Osteocyte (in vitro differentiated cells): ENCODE measurements at regions not wholly inside any gene's neighbourhood (a gene's known extent, or its start where the extent isn't known, plus 50 kb on each side); places are given as distances from the start of the nearest gene placed in this dataset.

ENCODE experiments used
- DNase-seq: peaks from one replicate; pipeline ENCODE4 v3.0.0; 2021; ENCODE audit warnings: mixed read lengths; ENCODE audit not compliant: unreplicated experiment; ENCODE audit errors: extremely low spot score
- H3K27ac Mint-ChIP-seq: one replicate; pipeline ENCODE4 v1.8.0; 2021; ENCODE audit warnings: mild to moderate bottlenecking, mixed read lengths; ENCODE audit not compliant: unreplicated experiment
- H3K27me3 Mint-ChIP-seq: one replicate; pipeline ENCODE4 v1.8.0; 2021; ENCODE audit warnings: mixed read lengths; ENCODE audit not compliant: unreplicated experiment
- H3K36me3 Mint-ChIP-seq: one replicate; pipeline ENCODE4 v1.8.0; 2021; ENCODE audit warnings: mixed read lengths; ENCODE audit not compliant: unreplicated experiment
- H3K4me1 Mint-ChIP-seq: one replicate; pipeline ENCODE4 v1.8.0; 2021; ENCODE audit warnings: mixed read lengths; ENCODE audit not compliant: unreplicated experiment
- H3K4me3 Mint-ChIP-seq: one replicate; pipeline ENCODE4 v1.8.0; 2021; ENCODE audit warnings: mild to moderate bottlenecking, moderate library complexity, mixed read lengths; ENCODE audit not compliant: unreplicated experiment
- H3K9me3 Mint-ChIP-seq: one replicate; pipeline ENCODE4 v1.8.0; 2021; ENCODE audit warnings: mixed read lengths; ENCODE audit not compliant: unreplicated experiment
- TF ChIP-seq, protein P1 (sequence below): fragments of 200-600 bp; sonication (generic); IDR thresholded peaks from 2 replicates; pipeline ENCODE4 v1.5.0; 2021; ENCODE audit warnings: antibody characterized with exemption, mild to moderate bottlenecking, moderate library complexity

DNA sequence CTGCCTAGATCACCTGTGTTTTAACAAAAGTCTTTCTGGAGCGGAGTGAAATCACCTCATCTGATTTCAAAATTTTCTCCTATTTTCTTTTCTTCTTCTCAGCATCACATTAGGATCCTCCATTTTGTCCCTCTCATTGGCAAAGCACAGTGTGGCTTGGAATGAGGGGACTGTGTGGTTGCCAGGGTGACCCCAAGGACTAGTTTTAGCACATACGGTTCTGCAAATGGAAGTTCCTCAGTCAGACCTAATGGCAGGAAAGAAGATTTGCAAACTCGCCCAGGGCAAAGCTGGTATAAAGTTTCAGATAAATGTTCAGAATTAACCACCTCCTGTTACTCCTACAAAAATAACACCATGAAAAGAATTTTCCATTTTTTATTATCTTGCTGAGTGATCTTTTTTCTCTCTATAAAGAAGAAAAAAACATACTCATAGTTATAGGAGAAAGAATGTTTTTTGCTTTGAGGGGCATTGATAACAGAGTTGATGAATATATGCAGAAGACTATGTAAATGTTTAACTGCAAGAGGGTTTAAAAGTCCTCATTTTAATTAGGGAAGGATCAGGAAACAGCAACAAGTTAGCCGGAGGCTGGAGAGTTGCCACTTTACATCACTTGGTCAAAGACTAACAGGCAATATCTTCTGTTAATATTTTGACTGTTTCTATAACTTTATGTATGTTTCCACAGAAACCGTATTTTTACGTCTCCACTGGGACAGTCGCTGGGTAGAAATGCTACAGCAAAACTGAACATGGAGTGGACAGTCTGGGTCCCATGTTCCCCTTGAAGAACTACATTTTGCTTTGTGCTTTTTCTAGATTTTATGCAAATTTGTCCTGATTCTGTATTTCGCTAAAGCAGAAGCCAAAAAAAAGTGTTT is 257.8 kb downstream of the NR2F1-AS1 start:
- peak overlapping the region; percentile 53 for H3K4me3 Mint-ChIP-seq

DNA sequence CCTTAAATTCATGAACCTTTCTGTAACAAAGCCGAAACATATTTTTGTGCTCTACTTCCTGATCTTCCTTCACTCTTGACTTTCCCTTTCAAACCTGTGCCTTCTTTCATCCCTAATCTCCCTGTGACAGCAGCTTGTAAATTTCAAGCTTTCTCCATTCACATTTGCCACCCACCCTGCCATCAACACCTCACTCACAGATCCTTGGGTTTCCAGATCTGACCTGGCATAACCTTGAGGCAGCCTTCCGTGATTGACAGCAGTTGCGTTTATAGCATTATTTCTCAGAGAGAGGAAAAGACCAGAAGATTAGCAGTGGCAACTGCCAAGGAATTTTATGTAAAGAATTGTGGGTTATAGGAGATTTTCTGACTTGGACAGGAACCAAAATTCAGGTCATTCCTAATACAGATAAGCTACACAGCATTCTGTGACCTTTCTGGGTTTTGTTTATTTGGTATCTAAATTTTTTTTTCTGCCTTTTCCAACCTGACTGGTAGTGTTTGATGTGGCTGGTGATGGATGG is 260.0 kb downstream of the NR2F1-AS1 start:
- H3K4me1 Mint-ChIP-seq: peaks cover 21% of the 10 kb centered on the region
- peaks cover 4% of the 10 kb centered on the region for H3K9me3 Mint-ChIP-seq

More for the DNA sequence above, 257.8 kb downstream of the NR2F1-AS1 start:
- peaks cover 4% of the 10 kb centered on the region for H3K9me3 Mint-ChIP-seq
- H3K4me1 Mint-ChIP-seq: peaks cover 21% of the 10 kb centered on the region
- H3K27me3 Mint-ChIP-seq: no peaks in the 10 kb centered on the region
- TF ChIP-seq, protein P1, sequence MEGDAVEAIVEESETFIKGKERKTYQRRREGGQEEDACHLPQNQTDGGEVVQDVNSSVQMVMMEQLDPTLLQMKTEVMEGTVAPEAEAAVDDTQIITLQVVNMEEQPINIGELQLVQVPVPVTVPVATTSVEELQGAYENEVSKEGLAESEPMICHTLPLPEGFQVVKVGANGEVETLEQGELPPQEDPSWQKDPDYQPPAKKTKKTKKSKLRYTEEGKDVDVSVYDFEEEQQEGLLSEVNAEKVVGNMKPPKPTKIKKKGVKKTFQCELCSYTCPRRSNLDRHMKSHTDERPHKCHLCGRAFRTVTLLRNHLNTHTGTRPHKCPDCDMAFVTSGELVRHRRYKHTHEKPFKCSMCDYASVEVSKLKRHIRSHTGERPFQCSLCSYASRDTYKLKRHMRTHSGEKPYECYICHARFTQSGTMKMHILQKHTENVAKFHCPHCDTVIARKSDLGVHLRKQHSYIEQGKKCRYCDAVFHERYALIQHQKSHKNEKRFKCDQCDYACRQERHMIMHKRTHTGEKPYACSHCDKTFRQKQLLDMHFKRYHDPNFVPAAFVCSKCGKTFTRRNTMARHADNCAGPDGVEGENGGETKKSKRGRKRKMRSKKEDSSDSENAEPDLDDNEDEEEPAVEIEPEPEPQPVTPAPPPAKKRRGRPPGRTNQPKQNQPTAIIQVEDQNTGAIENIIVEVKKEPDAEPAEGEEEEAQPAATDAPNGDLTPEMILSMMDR: no peak
- H3K36me3 Mint-ChIP-seq: no peaks in the 10 kb centered on the region
- DNase-seq: no peak
- H3K27ac Mint-ChIP-seq: peak overlapping the region; percentile 80

DNA sequence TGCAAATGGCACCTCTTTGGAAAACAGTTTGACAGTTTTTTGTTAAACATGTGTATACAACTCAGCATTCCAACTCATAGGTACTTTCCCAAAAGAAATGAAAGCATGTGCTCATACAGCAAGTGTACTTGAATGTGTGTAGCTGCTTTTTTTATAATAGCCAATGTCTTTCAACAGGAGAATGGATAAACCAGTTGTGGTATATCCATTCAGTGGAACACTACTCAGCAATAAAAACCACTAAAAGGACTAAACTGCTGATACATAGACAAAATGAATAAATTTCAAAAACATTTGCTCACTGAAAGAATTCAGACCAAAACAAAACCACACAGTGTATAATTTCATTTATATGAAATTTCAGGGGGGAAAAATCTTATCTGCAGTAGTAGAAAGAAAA is 267.3 kb downstream of the NR2F1-AS1 start:
- Mint-ChIP-seq H3K9me3 (peaks cover 17% of the 10 kb centered on the region), H3K4me1 (no peaks in the 10 kb centered on the region), H3K27me3 (no peaks in the 10 kb centered on the region), H3K27ac (no peak overlapping the region), H3K4me3 (no peak overlapping the region), H3K36me3 (peaks cover 3% of the 10 kb centered on the region)
- DNase-seq: no peak
- TF ChIP-seq, protein P1: no peak

More for the DNA sequence above, 260.0 kb downstream of the NR2F1-AS1 start:
- DNase-seq: no peak
- H3K27ac Mint-ChIP-seq: no peak overlapping the region
- H3K27me3 Mint-ChIP-seq: no peaks in the 10 kb centered on the region
- TF ChIP-seq, protein P1: no peak
- H3K4me3 Mint-ChIP-seq: no peak overlapping the region
- H3K36me3 Mint-ChIP-seq: no peaks in the 10 kb centered on the region

GRCh38 chr5:93311881-93312280 is 269.1 kb downstream of the NR2F1-AS1 start:
- H3K9me3 Mint-ChIP-seq: peaks cover 13% of the 10 kb centered on the region
- TF ChIP-seq, protein P1: no peak
- H3K27me3 Mint-ChIP-seq: no peaks in the 10 kb centered on the region
- no peak overlapping the region for H3K4me3 Mint-ChIP-seq
- no peak overlapping the region for H3K27ac Mint-ChIP-seq
- peaks cover 3% of the 10 kb centered on the region for H3K36me3 Mint-ChIP-seq
- no peak for DNase-seq
- peaks cover 9% of the 10 kb centered on the region for H3K4me1 Mint-ChIP-seq

DNA sequence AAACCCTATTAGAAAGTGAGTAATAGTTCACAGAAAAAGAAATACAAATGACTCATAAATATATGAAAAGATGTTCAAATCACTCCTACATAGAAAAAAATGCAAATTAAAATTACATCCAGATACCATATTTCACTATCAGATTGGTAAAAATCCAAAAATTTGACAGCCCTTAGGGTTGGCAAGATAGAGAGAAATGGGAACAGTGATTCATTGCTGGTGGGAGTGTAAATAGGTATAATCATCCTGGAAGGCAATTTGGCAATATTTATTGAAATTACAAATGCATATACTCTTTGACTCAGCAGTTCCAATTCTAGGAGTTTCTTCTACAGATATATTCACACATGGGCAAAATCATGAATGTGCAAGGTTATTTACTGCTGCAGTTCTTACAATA is 273.5 kb downstream of the NR2F1-AS1 start:
- H3K27me3 Mint-ChIP-seq: no peaks in the 10 kb centered on the region
- H3K9me3 Mint-ChIP-seq: peaks cover 2% of the 10 kb centered on the region

More for the DNA sequence above, 273.5 kb downstream of the NR2F1-AS1 start:
- TF ChIP-seq, protein P1: no peak
- no peak for DNase-seq
- Mint-ChIP-seq H3K4me1 (peaks cover 31% of the 10 kb centered on the region), H3K27ac (no peak overlapping the region), H3K4me3 (no peak overlapping the region), H3K36me3 (no peaks in the 10 kb centered on the region)
